ENCODE measurements at regions not wholly inside any gene's neighbourhood (a gene's known extent, or its start where the extent isn't known, plus 50 kb on each side); places are given as distances from the start of the nearest gene placed in this dataset.

GRCh38 chr12:14278294-14278953 is 87.1 kb upstream of the ATF7IP start:
- Mint-ChIP-seq H3K9me3 (peaks cover 5 to 17% (median 13%) of the 10 kb centered on the region in 3 donors), H3K27ac (peak overlapping the region; percentile 17 to 76 (median 61)), H3K4me3 (peak overlapping the region in 2 of 4 donors; percentile 36 to 77), H3K4me1 (peaks cover 42 to 48% (median 48%) of the 10 kb centered on the region in 3 donors), H3K27me3 (no peaks in the 10 kb centered on the region), H3K36me3 (peaks cover 6% of the 10 kb centered on the region)

- H3K27me3 Mint-ChIP-seq: no peaks in the 10 kb centered on the region
- H3K4me1 Mint-ChIP-seq: peaks cover 46 to 54% (median 53%) of the 10 kb centered on the region in 3 donors
- peaks cover 8% of the 10 kb centered on the region for H3K36me3 Mint-ChIP-seq
- peak overlapping the region in 2 of 3 donors; percentile 37 to 56 for H3K27ac Mint-ChIP-seq
- peaks cover 5 to 12% (median 9%) of the 10 kb centered on the region in 3 donors for H3K9me3 Mint-ChIP-seq
- peak overlapping the region in 1 of 4 donors; percentile 9 for H3K4me3 Mint-ChIP-seq
These were observed 85.6 kb upstream of the ATF7IP start for GRCh38 chr12:14279845-14280244.

GRCh38 chr12:14280921-14281320 is 84.6 kb upstream of the ATF7IP start:
- Mint-ChIP-seq H3K4me1 (peaks cover 42 to 50% (median 48%) of the 10 kb centered on the region in 3 donors), H3K4me3 (peak overlapping the region; percentile 16 to 87 (median 68)), H3K36me3 (peaks cover 9% of the 10 kb centered on the region), H3K9me3 (peaks cover 5 to 8% (median 7%) of the 10 kb centered on the region in 3 donors), H3K27ac (peak overlapping the region in 2 of 3 donors; percentile 53 to 90), H3K27me3 (no peaks in the 10 kb centered on the region)

DNA sequence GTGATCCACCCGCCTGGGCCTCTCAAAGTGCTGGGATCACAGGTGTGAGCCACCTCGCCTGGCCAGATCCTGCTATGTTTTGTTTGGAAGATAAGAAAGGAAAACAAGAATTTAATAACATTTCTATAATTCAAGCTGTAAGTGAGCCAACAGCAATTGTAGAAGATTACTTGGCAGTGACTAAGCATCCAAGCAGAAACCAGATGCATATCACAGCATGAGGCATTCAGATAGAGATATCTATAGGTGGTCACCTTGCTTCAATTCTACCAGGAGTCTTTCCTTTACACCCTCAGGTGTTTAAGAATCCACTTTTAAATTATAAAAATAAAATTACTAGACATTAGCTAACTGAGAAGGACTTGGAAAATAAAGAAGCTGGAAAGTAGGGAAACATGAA is 83.9 kb upstream of the ATF7IP start:
- Mint-ChIP-seq H3K27me3 (no peaks in the 10 kb centered on the region), H3K36me3 (peaks cover 9% of the 10 kb centered on the region), H3K27ac (peak overlapping the region in 2 of 3 donors; percentile 59 to 90), H3K9me3 (peaks cover 6 to 7% (median 7%) of the 10 kb centered on the region in 3 donors), H3K4me1 (peaks cover 41 to 49% (median 47%) of the 10 kb centered on the region in 3 donors), H3K4me3 (no peak overlapping the region)

- peaks cover 34 to 40% (median 38%) of the 10 kb centered on the region in 3 donors for H3K4me1 Mint-ChIP-seq
- H3K27ac Mint-ChIP-seq: peak overlapping the region; percentile 91 to 98 (median 98)
- no peaks in the 10 kb centered on the region for H3K27me3 Mint-ChIP-seq
- H3K36me3 Mint-ChIP-seq: peaks cover 9% of the 10 kb centered on the region
- H3K9me3 Mint-ChIP-seq: peaks cover 6 to 7% (median 7%) of the 10 kb centered on the region in 3 donors
- H3K4me3 Mint-ChIP-seq: peak overlapping the region; percentile 59 to 82 (median 78)
These were observed 81.9 kb upstream of the ATF7IP start for GRCh38 chr12:14283489-14284144.

GRCh38 chr12:14284184-14284722 is 81.2 kb upstream of the ATF7IP start:
- peaks cover 9% of the 10 kb centered on the region for H3K36me3 Mint-ChIP-seq
- peak overlapping the region; percentile 91 to 98 (median 98) for H3K27ac Mint-ChIP-seq
- peaks cover 32 to 36% (median 36%) of the 10 kb centered on the region in 3 donors for H3K4me1 Mint-ChIP-seq

GRCh38 chr12:14289601-14290000 is 75.9 kb upstream of the ATF7IP start:
- peaks cover 9% of the 10 kb centered on the region for H3K36me3 Mint-ChIP-seq
- no peaks in the 10 kb centered on the region for H3K27me3 Mint-ChIP-seq
- peaks cover 10 to 18% (median 14%) of the 10 kb centered on the region in 3 donors for H3K4me1 Mint-ChIP-seq
- H3K9me3 Mint-ChIP-seq: peaks cover 0 to 12% (median 6%) of the 10 kb centered on the region in 3 donors
- no peak overlapping the region for H3K27ac Mint-ChIP-seq
- no peak overlapping the region for H3K4me3 Mint-ChIP-seq

More at GRCh38 chr12:14284184-14284722, 81.2 kb upstream of the ATF7IP start:
- H3K27me3 Mint-ChIP-seq: no peaks in the 10 kb centered on the region
- peak overlapping the region in 3 of 4 donors; percentile 62 to 82 (median 76) for H3K4me3 Mint-ChIP-seq
- peaks cover 6 to 7% (median 6%) of the 10 kb centered on the region in 3 donors for H3K9me3 Mint-ChIP-seq

- peak overlapping the region in 3 of 4 donors; percentile 19 to 79 (median 67) for H3K4me3 Mint-ChIP-seq
- peak overlapping the region; percentile 11 to 74 (median 47) for H3K27ac Mint-ChIP-seq
- no peaks in the 10 kb centered on the region for H3K27me3 Mint-ChIP-seq
- H3K9me3 Mint-ChIP-seq: peaks cover 0 to 16% (median 10%) of the 10 kb centered on the region in 3 donors
- peaks cover 10 to 16% (median 12%) of the 10 kb centered on the region in 3 donors for H3K4me1 Mint-ChIP-seq
- H3K36me3 Mint-ChIP-seq: peaks cover 14% of the 10 kb centered on the region
These were observed 74.5 kb upstream of the ATF7IP start for GRCh38 chr12:14290951-14291350.

DNA sequence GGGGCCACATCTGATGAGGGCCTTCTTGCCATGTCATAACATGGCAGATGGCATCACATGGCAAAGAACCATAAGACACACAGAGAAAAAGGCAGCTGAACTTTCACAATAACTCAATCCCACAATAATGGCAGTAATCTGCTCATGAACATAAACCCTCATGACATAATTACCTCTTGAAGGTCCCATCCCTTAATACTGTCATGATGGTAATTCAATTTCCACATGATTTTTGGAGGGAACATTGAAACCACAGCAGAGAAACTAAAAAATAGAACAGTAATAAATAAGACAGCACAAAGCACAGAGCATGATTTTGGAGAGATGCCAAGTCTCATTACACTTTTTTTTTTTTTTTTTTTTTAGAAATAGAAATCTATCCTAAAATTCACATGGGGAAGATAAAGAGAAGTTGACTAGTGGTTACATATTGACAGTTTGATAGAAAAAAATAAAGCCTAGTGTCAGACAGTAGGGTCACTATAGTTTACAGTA is 61.8 kb upstream of the ATF7IP start:
- Mint-ChIP-seq H3K36me3 (peaks cover 9% of the 10 kb centered on the region), H3K4me3 (no peak overlapping the region), H3K4me1 (peaks cover 10 to 16% (median 14%) of the 10 kb centered on the region in 3 donors)

DNA sequence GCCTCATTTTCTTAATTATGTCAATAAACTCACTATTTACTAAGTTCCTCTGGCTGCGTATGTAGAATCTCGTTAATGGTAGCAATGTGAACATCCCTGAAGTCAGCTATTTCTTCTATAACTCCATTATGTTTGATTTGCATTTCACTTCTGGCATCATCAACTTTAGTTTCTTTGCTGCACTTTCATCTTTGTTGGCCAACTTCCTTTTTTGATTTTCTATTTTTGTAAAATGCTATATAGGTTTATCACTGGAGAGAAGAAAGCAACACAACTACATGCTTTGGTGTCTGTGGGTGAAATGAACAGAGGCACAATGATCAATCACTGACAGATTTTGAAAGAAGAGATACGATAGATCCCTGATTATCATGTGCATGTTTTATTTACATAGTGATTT is 58.5 kb upstream of the ATF7IP start:
- H3K27me3 Mint-ChIP-seq: no peaks in the 10 kb centered on the region
- peaks cover 2% of the 10 kb centered on the region for H3K36me3 Mint-ChIP-seq
- peaks cover 2 to 6% (median 3%) of the 10 kb centered on the region in 3 donors for H3K9me3 Mint-ChIP-seq
- peaks cover 16 to 24% (median 24%) of the 10 kb centered on the region in 3 donors for H3K4me1 Mint-ChIP-seq
- H3K4me3 Mint-ChIP-seq: peak overlapping the region in 3 of 4 donors; percentile 32 to 88 (median 71)
- peak overlapping the region in 2 of 3 donors; percentile 20 to 95 for H3K27ac Mint-ChIP-seq

More for the DNA sequence above, 61.8 kb upstream of the ATF7IP start:
- Mint-ChIP-seq H3K9me3 (peaks cover 12 to 17% (median 13%) of the 10 kb centered on the region in 3 donors), H3K27ac (peak overlapping the region in 1 of 3 donors; percentile 16), H3K27me3 (no peaks in the 10 kb centered on the region)

DNA sequence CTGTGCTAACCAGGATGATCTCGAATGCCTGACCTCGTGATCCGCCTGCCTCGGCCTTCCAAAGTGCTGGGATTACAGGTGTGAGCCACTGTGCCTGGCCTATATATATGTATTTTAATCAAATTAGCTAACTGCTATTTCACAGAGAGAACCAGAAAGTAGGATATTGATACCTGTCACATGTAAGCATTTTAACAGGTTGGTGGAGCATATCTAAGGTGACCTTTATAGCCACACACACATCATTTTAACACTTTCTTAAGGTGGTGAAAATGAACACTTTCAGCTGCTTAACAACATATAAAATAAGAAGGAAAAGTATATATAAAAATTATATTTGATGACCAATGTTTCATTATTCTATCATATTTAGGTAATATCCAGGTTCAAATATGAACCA is 57.0 kb upstream of the ATF7IP start:
- no peak overlapping the region for H3K4me3 Mint-ChIP-seq
- no peaks in the 10 kb centered on the region for H3K27me3 Mint-ChIP-seq
- peaks cover 2% of the 10 kb centered on the region for H3K36me3 Mint-ChIP-seq
- peaks cover 16 to 29% (median 24%) of the 10 kb centered on the region in 3 donors for H3K4me1 Mint-ChIP-seq
- no peak overlapping the region for H3K27ac Mint-ChIP-seq
- peaks cover 2 to 6% (median 3%) of the 10 kb centered on the region in 3 donors for H3K9me3 Mint-ChIP-seq

GRCh38 chr12:14310866-14311265 is 54.6 kb upstream of the ATF7IP start:
- peaks cover 27 to 44% (median 31%) of the 10 kb centered on the region in 3 donors for H3K4me1 Mint-ChIP-seq
- no peaks in the 10 kb centered on the region for H3K27me3 Mint-ChIP-seq
- H3K27ac Mint-ChIP-seq: peak overlapping the region in 1 of 3 donors; percentile 71
- H3K4me3 Mint-ChIP-seq: peak overlapping the region in 2 of 4 donors; percentile 20 to 55
- peaks cover 2 to 14% (median 7%) of the 10 kb centered on the region in 3 donors for H3K9me3 Mint-ChIP-seq
- H3K36me3 Mint-ChIP-seq: peaks cover 5% of the 10 kb centered on the region

- Mint-ChIP-seq H3K4me3 (no peak overlapping the region), H3K27me3 (no peaks in the 10 kb centered on the region), H3K27ac (no peak overlapping the region), H3K4me1 (peaks cover 19 to 34% (median 20%) of the 10 kb centered on the region in 3 donors), H3K9me3 (peaks cover 3 to 15% (median 4%) of the 10 kb centered on the region in 3 donors), H3K36me3 (peaks cover 5% of the 10 kb centered on the region)
These were observed 51.9 kb upstream of the ATF7IP start for GRCh38 chr12:14313379-14314138.

DNA sequence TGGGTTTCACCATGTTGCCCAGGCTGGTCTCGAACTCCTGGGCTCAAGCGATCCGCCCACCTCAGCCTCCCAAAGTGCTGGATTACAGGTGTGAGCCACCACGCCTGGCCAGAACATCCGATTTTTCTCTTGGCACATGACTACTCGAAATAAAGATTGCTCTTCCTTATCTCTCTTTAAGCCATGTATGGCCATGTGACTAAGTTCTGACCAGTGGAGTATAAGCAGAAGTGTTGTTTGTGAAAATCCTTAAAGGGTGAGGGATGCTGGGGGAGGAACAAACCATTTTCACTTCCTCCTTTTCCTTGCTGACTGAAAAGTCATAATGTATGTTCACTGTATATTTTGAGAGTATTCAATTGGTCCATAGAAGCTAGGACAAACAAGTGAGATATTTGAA is 50.7 kb upstream of the ATF7IP start:
- Mint-ChIP-seq H3K27me3 (no peaks in the 10 kb centered on the region), H3K9me3 (peaks cover 3 to 15% (median 4%) of the 10 kb centered on the region in 3 donors), H3K27ac (peak overlapping the region in 2 of 3 donors; percentile 83 to 86), H3K36me3 (peaks cover 5% of the 10 kb centered on the region), H3K4me3 (peak overlapping the region in 2 of 4 donors; percentile 21 to 69), H3K4me1 (peaks cover 18 to 34% (median 18%) of the 10 kb centered on the region in 3 donors)

Data from IgD-negative memory B cell (primary cell).